ENCODE measurements at regions not wholly inside any gene's neighbourhood (a gene's known extent, or its start where the extent isn't known, plus 50 kb on each side); places are given as distances from the start of the nearest gene placed in this dataset.

- CTCF ChIA-PET: no interaction called here
- no peak for DNase-seq (ENCODE audit: extremely low spot score)
- POLR2A ChIA-PET: no interaction called here
- no peak for TF ChIP-seq ELF4 (IDR thresholded peaks at IDR 0.05)
- no peak for TF ChIP-seq HDGF (IDR thresholded peaks at IDR 0.05; ENCODE audit: borderline replicate concordance)
- no peak for TF ChIP-seq CTBP1 (IDR thresholded peaks at IDR 0.05; ENCODE audit: borderline replicate concordance)
- no peak for TF ChIP-seq NFRKB (IDR thresholded peaks at IDR 0.05)
Observed at GRCh38 chr1:232183266-232183800, 446.6 kb downstream of the SIPA1L2 start.

DNA sequence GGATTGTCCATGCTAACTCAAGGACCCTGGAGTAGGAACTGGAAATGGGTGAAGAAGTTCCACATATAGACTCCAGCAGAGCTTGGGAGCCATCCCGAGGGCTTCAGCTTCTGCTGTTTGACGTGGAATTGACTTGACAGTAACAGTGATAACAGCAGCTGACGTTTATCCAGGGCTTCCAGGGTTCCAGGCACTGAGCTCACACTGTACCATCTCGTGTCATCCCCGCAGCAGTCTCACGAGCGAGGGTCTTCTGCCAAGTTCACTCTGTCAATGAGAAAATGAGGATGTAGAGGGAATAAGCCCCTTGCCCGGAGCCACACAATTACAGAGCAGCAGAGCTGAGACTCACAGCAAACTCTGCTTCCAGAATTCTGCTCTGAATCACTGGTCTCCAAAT, 447.7 kb downstream of the SIPA1L2 start:
- ChIA-PET CTCF (no interaction called here), POLR2A (no interaction called here)
- TF ChIP-seq, protein P1, sequence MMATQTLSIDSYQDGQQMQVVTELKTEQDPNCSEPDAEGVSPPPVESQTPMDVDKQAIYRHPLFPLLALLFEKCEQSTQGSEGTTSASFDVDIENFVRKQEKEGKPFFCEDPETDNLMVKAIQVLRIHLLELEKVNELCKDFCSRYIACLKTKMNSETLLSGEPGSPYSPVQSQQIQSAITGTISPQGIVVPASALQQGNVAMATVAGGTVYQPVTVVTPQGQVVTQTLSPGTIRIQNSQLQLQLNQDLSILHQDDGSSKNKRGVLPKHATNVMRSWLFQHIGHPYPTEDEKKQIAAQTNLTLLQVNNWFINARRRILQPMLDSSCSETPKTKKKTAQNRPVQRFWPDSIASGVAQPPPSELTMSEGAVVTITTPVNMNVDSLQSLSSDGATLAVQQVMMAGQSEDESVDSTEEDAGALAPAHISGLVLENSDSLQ (IDR thresholded peaks at IDR 0.05): no peak
- TF ChIP-seq SP1 (IDR thresholded peaks at IDR 0.05): no peak
- TF ChIP-seq ZNF384 (IDR thresholded peaks at IDR 0.05): no peak
- no peak for TF ChIP-seq L3MBTL2 (conservative IDR thresholded peaks at IDR 0.05)
- no peak for TF ChIP-seq NFRKB (IDR thresholded peaks at IDR 0.05)
- TF ChIP-seq BHLHE40 (IDR thresholded peaks at IDR 0.05; ENCODE audit: borderline replicate concordance): no peak
- no peak for TF ChIP-seq TARDBP (IDR thresholded peaks at IDR 0.05)
- no peak for TF ChIP-seq FOXA1 (IDR thresholded peaks at IDR 0.05)
- TF ChIP-seq ELF4 (IDR thresholded peaks at IDR 0.05): no peak
- no peak for TF ChIP-seq SUZ12 (IDR thresholded peaks at IDR 0.05)
- TF ChIP-seq LEF1 (IDR thresholded peaks at IDR 0.05; ENCODE audit: borderline replicate concordance): no peak
- DNase-seq (ENCODE audit: extremely low spot score): no peak

DNA sequence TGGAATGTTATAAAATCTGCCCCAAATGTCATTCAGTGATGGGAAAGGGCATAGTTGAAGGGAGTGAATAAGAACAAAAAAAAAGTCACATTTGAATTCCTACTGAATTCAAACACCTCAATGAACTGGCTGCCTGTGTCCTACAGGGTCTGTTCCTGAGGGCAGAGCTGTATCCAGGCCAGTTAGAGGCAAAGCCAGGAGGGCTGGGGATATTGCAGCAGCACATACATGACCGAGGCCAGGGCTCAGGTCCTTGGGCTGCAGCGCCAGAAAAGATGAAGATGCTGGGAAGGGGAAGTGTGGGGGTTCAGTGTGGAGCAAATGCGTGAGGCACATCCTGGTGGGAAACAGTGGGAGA, 449.2 kb downstream of the SIPA1L2 start:
- ChIA-PET CTCF (interaction anchor here (0.6 kb wide), 1 partner anchor 257 kb away, joined by 7 read pairs; no protein-coding TSS in a partner anchor), POLR2A (no interaction called here)
- no peak for DNase-seq (ENCODE audit: extremely low spot score)
- TF ChIP-seq NFRKB (IDR thresholded peaks at IDR 0.05): no peak
- TF ChIP-seq, protein P1 (IDR thresholded peaks at IDR 0.05): no peak
- no peak for TF ChIP-seq CTBP1 (IDR thresholded peaks at IDR 0.05; ENCODE audit: borderline replicate concordance)
- TF ChIP-seq SP1 (IDR thresholded peaks at IDR 0.05): no peak
- TF ChIP-seq ZNF384 (IDR thresholded peaks at IDR 0.05): no peak
- TF ChIP-seq SUZ12 (IDR thresholded peaks at IDR 0.05): no peak

GRCh38 chr1:232179896-232180778, 449.8 kb downstream of the SIPA1L2 start:
- CTCF ChIA-PET: no interaction called here
- POLR2A ChIA-PET: no interaction called here
- no peak for DNase-seq (ENCODE audit: extremely low spot score)
- no peak for TF ChIP-seq FOXM1 (IDR thresholded peaks at IDR 0.05; ENCODE audit: borderline replicate concordance)
- TF ChIP-seq SP1 (IDR thresholded peaks at IDR 0.05): no peak
- TF ChIP-seq HDGF (IDR thresholded peaks at IDR 0.05; ENCODE audit: borderline replicate concordance): no peak
- TF ChIP-seq ELF4 (IDR thresholded peaks at IDR 0.05): no peak
- TF ChIP-seq ARNT (IDR thresholded peaks at IDR 0.05): no peak
- TF ChIP-seq FOXK2 (IDR thresholded peaks at IDR 0.05): no peak
- no peak for TF ChIP-seq NFRKB (IDR thresholded peaks at IDR 0.05)
- no peak for TF ChIP-seq FOXA1 (IDR thresholded peaks at IDR 0.05)
- TF ChIP-seq LEF1 (IDR thresholded peaks at IDR 0.05; ENCODE audit: borderline replicate concordance): no peak
- TF ChIP-seq ZNF384 (IDR thresholded peaks at IDR 0.05): no peak
- TF ChIP-seq BHLHE40 (IDR thresholded peaks at IDR 0.05; ENCODE audit: borderline replicate concordance): no peak
- TF ChIP-seq TARDBP (IDR thresholded peaks at IDR 0.05): no peak
- TF ChIP-seq CTBP1 (IDR thresholded peaks at IDR 0.05; ENCODE audit: borderline replicate concordance): no peak
- TF ChIP-seq SUZ12 (IDR thresholded peaks at IDR 0.05): no peak
- no peak for TF ChIP-seq L3MBTL2 (conservative IDR thresholded peaks at IDR 0.05)
- TF ChIP-seq, protein P1 (IDR thresholded peaks at IDR 0.05): no peak

- CTCF ChIA-PET: no interaction called here
- POLR2A ChIA-PET: no interaction called here
- no peak for DNase-seq (ENCODE audit: extremely low spot score)
- TF ChIP-seq LEF1 (IDR thresholded peaks at IDR 0.05; ENCODE audit: borderline replicate concordance): no peak
- no peak for TF ChIP-seq BHLHE40 (IDR thresholded peaks at IDR 0.05; ENCODE audit: borderline replicate concordance)
- TF ChIP-seq, protein P1 (IDR thresholded peaks at IDR 0.05): no peak
- TF ChIP-seq ZNF384 (IDR thresholded peaks at IDR 0.05): no peak
- TF ChIP-seq CTBP1 (IDR thresholded peaks at IDR 0.05; ENCODE audit: borderline replicate concordance): no peak
- no peak for TF ChIP-seq L3MBTL2 (conservative IDR thresholded peaks at IDR 0.05)
- no peak for TF ChIP-seq FOXM1 (IDR thresholded peaks at IDR 0.05; ENCODE audit: borderline replicate concordance)
- no peak for TF ChIP-seq SP1 (IDR thresholded peaks at IDR 0.05)
Observed at GRCh38 chr1:232178191-232178590, 451.7 kb downstream of the SIPA1L2 start.

DNA sequence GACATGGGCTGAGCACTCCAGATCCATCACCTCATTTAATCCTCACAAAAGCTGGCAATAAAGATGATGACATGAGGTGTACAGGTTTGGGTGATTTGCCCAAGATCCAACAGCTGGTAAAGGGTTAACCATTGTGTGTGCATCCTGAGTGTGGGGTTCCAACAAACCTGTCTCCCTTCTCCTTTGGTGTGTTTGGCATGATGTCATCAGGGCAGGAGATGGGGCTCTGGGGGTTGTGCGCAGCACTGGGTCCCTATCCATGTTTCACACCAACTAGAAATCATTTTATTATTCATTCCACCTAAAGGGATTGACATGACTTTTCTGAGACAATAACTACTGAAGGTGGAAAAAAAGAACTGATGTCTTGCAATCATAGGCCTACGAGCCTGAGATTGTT, 452.5 kb downstream of the SIPA1L2 start:
- no peak for DNase-seq (ENCODE audit: extremely low spot score)
- CTCF ChIA-PET: no interaction called here
- POLR2A ChIA-PET: no interaction called here
- TF ChIP-seq L3MBTL2 (conservative IDR thresholded peaks at IDR 0.05) (no peak), TARDBP (IDR thresholded peaks at IDR 0.05) (no peak), SP1 (IDR thresholded peaks at IDR 0.05) (no peak), FOXM1 (IDR thresholded peaks at IDR 0.05; ENCODE audit: borderline replicate concordance) (no peak), ZNF384 (IDR thresholded peaks at IDR 0.05) (no peak), FOXK2 (IDR thresholded peaks at IDR 0.05) (no peak), SUZ12 (IDR thresholded peaks at IDR 0.05) (no peak), BHLHE40 (IDR thresholded peaks at IDR 0.05; ENCODE audit: borderline replicate concordance) (no peak), NFRKB (IDR thresholded peaks at IDR 0.05) (no peak), ARNT (IDR thresholded peaks at IDR 0.05) (no peak), HDGF (IDR thresholded peaks at IDR 0.05; ENCODE audit: borderline replicate concordance) (no peak), ELF4 (IDR thresholded peaks at IDR 0.05) (no peak), FOXA1 (IDR thresholded peaks at IDR 0.05) (no peak)
- TF ChIP-seq, protein P1 (IDR thresholded peaks at IDR 0.05): no peak
